Prostate gland (tissue), 2 donors: ENCODE measurements at regions not wholly inside any gene's neighbourhood (a gene's known extent, or its start where the extent isn't known, plus 50 kb on each side); places are given as distances from the start of the nearest gene placed in this dataset.

Experiments
- DNase-seq: peaks from one replicate; pipeline ENCODE4 v3.0.0-alpha.2; 2019; ENCODE audit warnings: low spot score
- H3K27ac ChIP-seq, 2 donors: fragments of 200-600 bp; sonication (generic); 2 replicates each; pipeline ENCODE4 v1.5.1; 2017 to 2019
- H3K27me3 ChIP-seq: fragments of 200-600 bp; sonication (generic); replicated peaks from 2 replicates; pipeline ENCODE4 v1.5.1; 2019; ENCODE audit not compliant: insufficient read depth
- H3K36me3 ChIP-seq, 2 donors: fragments of 200-600 bp; sonication (generic); 1 replicate in 1 of 2; 2 replicates in 1 of 2; pipeline versions ENCODE4 v1.5.1 to v1.8.1; 2017 to 2019
- H3K4me1 ChIP-seq: fragments of 200-600 bp; sonication (generic); replicated peaks from 2 replicates; pipeline ENCODE4 v1.5.1; 2019
- H3K4me3 ChIP-seq, 2 donors: fragments of 200-600 bp; sonication (generic); 2 replicates each; pipeline ENCODE4 v1.5.1; 2017 to 2019
- H3K9me3 ChIP-seq: fragments of 200-600 bp; sonication (generic); 2 replicates; pipeline ENCODE4 v1.5.1; 2017
- POLR2A ChIP-seq: fragments of 450-650 bp; IDR thresholded peaks from one replicate; pipeline ENCODE4 v1.6.1; 2016; ENCODE audit warnings: antibody characterized with exemption, mild to moderate bottlenecking
- POLR2AphosphoS5 ChIP-seq: sonication (generic); formaldehyde crosslinking; IDR thresholded peaks from one replicate; pipeline ENCODE4 v1.6.1; 2017; ENCODE audit warnings: antibody characterized with exemption
- WGBS: methylation state at CpG from one replicate; pipeline ENCODE4 v1.1.5; 2018; 5-methylcytosine and 5-hydroxymethylcytosine counted together
- intact Hi-C: fragments of 100-400 bp; cut with DNase I; formaldehyde crosslinking; loops from one replicate; pipeline ENCODE4 v1.14.2; 2022
- TF ChIP-seq, protein P1 (sequence below), 4 experiments: fragments of 200-600 bp in 2 of 4; fragments of 450-650 bp in 2 of 4; sonication (generic) in 2 of 4; IDR thresholded peaks; 1 replicate in 3 of 4; 2 replicates in 1 of 4; pipeline ENCODE4 v1.5.1; 2016 to 2019; ENCODE audit warnings: antibody characterized with exemption in 4 of 4, mild to moderate bottlenecking in 2 of 4, moderate library complexity in 2 of 4

DNA sequence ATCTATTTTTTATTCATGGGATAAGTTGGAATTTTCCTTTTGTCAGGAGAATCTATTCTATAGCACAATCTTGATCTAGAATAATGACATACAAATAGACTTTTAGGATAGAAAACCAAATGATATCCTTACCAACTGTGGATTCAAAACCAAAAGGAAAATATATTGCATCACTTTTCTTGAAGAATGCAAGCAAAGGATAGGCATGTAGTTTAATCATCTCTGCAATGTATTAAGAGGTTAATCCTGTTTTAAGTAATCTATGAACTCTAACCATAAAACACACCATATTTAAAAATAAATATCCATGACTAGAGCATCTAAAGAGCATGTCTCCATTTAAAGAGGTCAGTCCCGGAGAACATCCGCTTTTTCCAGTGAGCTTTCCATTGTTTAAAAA, 106.7 kb upstream of the CNKSR3 start:
- TF ChIP-seq POLR2A (no peak), POLR2AphosphoS5 (no peak)
- TF ChIP-seq, protein P1, sequence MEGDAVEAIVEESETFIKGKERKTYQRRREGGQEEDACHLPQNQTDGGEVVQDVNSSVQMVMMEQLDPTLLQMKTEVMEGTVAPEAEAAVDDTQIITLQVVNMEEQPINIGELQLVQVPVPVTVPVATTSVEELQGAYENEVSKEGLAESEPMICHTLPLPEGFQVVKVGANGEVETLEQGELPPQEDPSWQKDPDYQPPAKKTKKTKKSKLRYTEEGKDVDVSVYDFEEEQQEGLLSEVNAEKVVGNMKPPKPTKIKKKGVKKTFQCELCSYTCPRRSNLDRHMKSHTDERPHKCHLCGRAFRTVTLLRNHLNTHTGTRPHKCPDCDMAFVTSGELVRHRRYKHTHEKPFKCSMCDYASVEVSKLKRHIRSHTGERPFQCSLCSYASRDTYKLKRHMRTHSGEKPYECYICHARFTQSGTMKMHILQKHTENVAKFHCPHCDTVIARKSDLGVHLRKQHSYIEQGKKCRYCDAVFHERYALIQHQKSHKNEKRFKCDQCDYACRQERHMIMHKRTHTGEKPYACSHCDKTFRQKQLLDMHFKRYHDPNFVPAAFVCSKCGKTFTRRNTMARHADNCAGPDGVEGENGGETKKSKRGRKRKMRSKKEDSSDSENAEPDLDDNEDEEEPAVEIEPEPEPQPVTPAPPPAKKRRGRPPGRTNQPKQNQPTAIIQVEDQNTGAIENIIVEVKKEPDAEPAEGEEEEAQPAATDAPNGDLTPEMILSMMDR (IDR thresholded peaks at IDR 0.05): no peak
- no peak for DNase-seq
- Histone ChIP-seq H3K27me3 (no peaks in the 10 kb centered on the region), H3K4me3 (no peak overlapping the region), H3K27ac (no peak overlapping the region), H3K4me1 (no peaks in the 10 kb centered on the region), H3K9me3 (no peaks in the 10 kb centered on the region), H3K36me3 (no peaks in the 10 kb centered on the region)
- 96% methylated on average over 2 of the region's 2 CpGs for WGBS
- intact Hi-C loops: no loop called here

DNA sequence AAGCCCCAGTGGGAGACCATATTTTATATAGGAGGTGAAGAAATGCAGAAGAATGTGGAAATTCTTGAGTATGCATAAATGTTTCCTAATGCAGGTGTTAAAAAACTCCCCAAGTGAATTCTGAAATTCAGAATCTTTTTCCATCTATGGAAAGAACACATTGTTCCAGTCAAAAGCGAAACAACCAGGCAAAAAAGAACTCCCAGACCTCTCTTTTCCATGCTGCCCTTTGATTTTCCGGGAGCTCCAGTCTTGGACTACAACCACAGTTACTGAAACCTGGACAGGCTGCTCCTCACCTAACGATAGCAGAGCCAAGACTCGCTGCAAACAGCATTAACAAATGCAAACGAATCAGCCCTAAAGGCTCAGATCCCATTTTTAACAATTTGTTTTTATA, 108.7 kb upstream of the CNKSR3 start:
- Histone ChIP-seq H3K27ac (no peak overlapping the region), H3K27me3 (no peaks in the 10 kb centered on the region), H3K9me3 (no peaks in the 10 kb centered on the region), H3K36me3 (no peaks in the 10 kb centered on the region), H3K4me3 (no peak overlapping the region), H3K4me1 (no peaks in the 10 kb centered on the region)
- peak; percentile 19 for DNase-seq
- TF ChIP-seq, protein P1 (IDR thresholded peaks at IDR 0.05): no peak
- TF ChIP-seq POLR2AphosphoS5 (peak; percentile 34), POLR2A (no peak)
- WGBS: 13% methylated on average over 5 of the region's 5 CpGs
- intact Hi-C loops: no loop called here

DNA sequence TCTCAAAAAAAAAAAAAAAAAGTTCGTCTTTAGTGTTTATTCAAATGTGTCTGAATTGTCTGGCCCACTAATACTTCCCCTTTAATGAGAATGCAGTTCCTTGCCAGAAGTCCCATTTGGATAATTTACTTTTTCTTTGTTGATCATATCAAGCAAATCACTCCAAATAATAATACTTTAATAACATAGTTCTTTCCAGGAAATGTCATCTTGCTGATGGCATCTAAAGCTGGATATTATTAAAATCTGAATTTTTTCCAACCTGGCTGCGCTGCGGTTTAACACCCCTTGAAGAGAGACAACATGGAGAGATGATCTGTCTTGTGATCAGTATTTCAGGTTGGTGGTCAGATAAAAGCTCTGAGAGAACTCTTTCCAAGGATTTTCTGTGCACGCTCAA, 111.2 kb upstream of the CNKSR3 start:
- Histone ChIP-seq H3K36me3 (no peaks in the 10 kb centered on the region), H3K27ac (no peak overlapping the region), H3K27me3 (no peaks in the 10 kb centered on the region), H3K4me1 (no peaks in the 10 kb centered on the region), H3K9me3 (no peaks in the 10 kb centered on the region), H3K4me3 (no peak overlapping the region)
- DNase-seq: no peak
- 11% methylated on average over 4 of the region's 4 CpGs for WGBS
- intact Hi-C loops: no loop called here
- TF ChIP-seq POLR2AphosphoS5 (peak; percentile 12), POLR2A (no peak)

DNA sequence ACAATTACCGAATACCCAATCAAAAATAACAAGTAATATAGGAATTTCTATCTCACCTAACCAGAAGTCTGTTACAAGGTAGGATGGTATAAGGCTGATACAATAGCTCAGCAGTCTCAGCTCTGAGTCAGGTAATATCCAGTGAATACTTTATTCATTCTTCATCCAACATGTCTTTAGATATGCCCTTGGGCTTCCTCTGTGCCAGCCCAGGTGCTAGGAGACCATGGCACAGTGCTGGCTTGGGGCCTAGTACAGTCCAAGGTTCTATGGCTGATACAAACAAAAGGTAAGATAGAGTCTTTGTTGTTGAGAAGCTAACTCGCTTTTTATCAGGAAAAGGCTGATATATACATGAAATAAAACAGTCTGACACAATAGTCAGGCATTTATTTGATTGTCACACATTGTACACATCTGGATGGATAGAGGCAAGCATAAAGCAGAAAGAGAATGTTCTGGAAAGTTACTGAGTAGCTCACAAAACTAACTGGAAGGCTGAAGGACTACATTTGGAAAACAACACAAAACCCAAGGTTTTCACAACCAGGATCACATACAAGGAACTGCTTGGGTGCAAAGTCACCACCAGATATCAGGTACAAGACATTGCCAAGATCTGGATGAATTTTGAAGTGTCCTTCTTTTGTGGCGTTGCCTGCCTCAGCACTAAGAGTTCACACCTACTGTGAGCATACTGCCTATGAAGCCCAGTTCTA, 110.4 kb upstream of the SCAF8 start:
- Histone ChIP-seq H3K4me1 (no peaks in the 10 kb centered on the region), H3K36me3 (no peaks in the 10 kb centered on the region), H3K27ac (no peak overlapping the region), H3K4me3 (no peak overlapping the region), H3K27me3 (no peaks in the 10 kb centered on the region), H3K9me3 (no peaks in the 10 kb centered on the region)
- DNase-seq: no peak
- 69% methylated on average over 3 of the region's 3 CpGs for WGBS
- TF ChIP-seq, protein P1 (IDR thresholded peaks at IDR 0.05): no peak
- no peak for TF ChIP-seq POLR2A
- no peak for TF ChIP-seq POLR2AphosphoS5
- intact Hi-C loops: no loop called here

DNA sequence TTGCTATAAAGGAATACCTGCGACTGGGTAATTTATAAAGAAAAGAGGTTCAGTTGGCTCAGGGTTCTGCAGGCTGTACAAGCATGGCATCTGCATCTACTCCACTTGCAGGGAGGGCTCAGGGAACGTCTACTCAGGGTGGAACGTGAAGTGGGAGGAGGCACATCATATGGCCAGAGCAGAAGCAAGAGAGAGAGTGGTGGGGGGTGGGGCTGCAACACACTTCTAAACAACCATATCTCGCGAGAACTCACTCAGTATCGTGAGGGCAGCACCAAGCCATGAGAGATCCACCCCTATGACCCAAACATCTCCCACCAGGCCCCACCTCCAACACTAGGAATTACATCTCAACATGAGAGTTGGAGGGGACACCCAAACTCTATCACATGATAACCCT, 109.8 kb upstream of the SCAF8 start:
- no peak overlapping the region for H3K27ac ChIP-seq
- H3K27me3 ChIP-seq: no peaks in the 10 kb centered on the region
- no peaks in the 10 kb centered on the region for H3K4me1 ChIP-seq
- DNase-seq: no peak
- WGBS: 88% methylated on average over 6 of the region's 6 CpGs
- no peaks in the 10 kb centered on the region for H3K36me3 ChIP-seq
- intact Hi-C loops: no loop called here
- H3K9me3 ChIP-seq: no peaks in the 10 kb centered on the region
- no peak for TF ChIP-seq POLR2AphosphoS5
- TF ChIP-seq, protein P1 (IDR thresholded peaks at IDR 0.05): no peak
- TF ChIP-seq POLR2A: no peak
- no peak overlapping the region for H3K4me3 ChIP-seq
